SK-N-SH (cell line): ENCODE measurements at regions not wholly inside any gene's neighbourhood (a gene's known extent, or its start where the extent isn't known, plus 50 kb on each side); places are given as distances from the start of the nearest gene placed in this dataset.

Source experiments
- CHD2 ChIP-seq: fragments of 150-350 bp; IDR thresholded peaks from 2 replicates; pipeline ENCODE4 v1.6.1; 2018; ENCODE audit warnings: low read length; ENCODE audit not compliant: partially characterized antibody
- CTCF ChIP-seq: fragments of 200-600 bp; sonication (generic); IDR thresholded peaks from 2 replicates; pipeline ENCODE4 v1.6.1; 2017; ENCODE audit warnings: antibody characterized with exemption, mild to moderate bottlenecking, moderate library complexity
- FOXM1 ChIP-seq: IDR thresholded peaks from 2 replicates; pipeline ENCODE4 v1.4.0; 2012; ENCODE audit warnings: low read depth, mild to moderate bottlenecking
- GABPA ChIP-seq: IDR thresholded peaks from 2 replicates; pipeline ENCODE4 v1.4.0; 2012; ENCODE audit warnings: low read depth, mild to moderate bottlenecking
- MAX ChIP-seq: IDR thresholded peaks from 2 replicates; pipeline ENCODE4 v1.4.0; 2012; ENCODE audit warnings: low read depth
- POLR2AphosphoS5 ChIP-seq: IDR thresholded peaks from 2 replicates; pipeline ENCODE4 v1.6.1; 2012; ENCODE audit warnings: low read depth, low read length
- RAD21 ChIP-seq: IDR thresholded peaks from 2 replicates; pipeline ENCODE4 v1.6.1; 2012; ENCODE audit warnings: mild to moderate bottlenecking, low read length
- REST ChIP-seq: IDR thresholded peaks from 2 replicates; pipeline ENCODE4 v1.6.1; 2012; ENCODE audit warnings: mild to moderate bottlenecking, low read depth, low read length, moderate library complexity
- TAF1 ChIP-seq: IDR thresholded peaks from 2 replicates; pipeline ENCODE4 v1.6.1; 2012; ENCODE audit warnings: low read depth, mild to moderate bottlenecking, low read length, moderate library complexity, borderline replicate concordance
- TEAD4 ChIP-seq: IDR thresholded peaks from 2 replicates; pipeline ENCODE4 v1.4.0; 2012; ENCODE audit warnings: mild to moderate bottlenecking, borderline replicate concordance; ENCODE audit not compliant: insufficient read depth

- TF ChIP-seq CTCF (no peak), POLR2AphosphoS5 (no peak), CHD2 (no peak), TAF1 (no peak), MAX (no peak), TEAD4 (no peak), FOXM1 (no peak), REST (no peak), GABPA (no peak), RAD21 (no peak)
These were observed 261.4 kb downstream of the LAS1L start for GRCh38 chrX:65273152-65273551.
